DMS153 (cell line): ENCODE measurements at regions not wholly inside any gene's neighbourhood (a gene's known extent, or its start where the extent isn't known, plus 50 kb on each side); places are given as distances from the start of the nearest gene placed in this dataset.
"Not testable (repeated sequence)": the region's sequence is repeated elsewhere in the genome, so short reads cannot be mapped to it uniquely, and the experiment has no call there.

Source experiments
- DNase-seq: peaks from one replicate; lab custom pipeline; 2025; lab: John Stamatoyannopoulos, UW

- DNase-seq: no peak
Measured at GRCh38 chr6:103893141-103893581, 966.6 kb downstream of the HACE1 start.

- no peak for DNase-seq
Measured at GRCh38 chr6:103886951-103887350, 972.8 kb downstream of the HACE1 start.

GRCh38 chr6:103885446-103885845, 974.3 kb downstream of the HACE1 start:
- no peak for DNase-seq

- DNase-seq: no peak
Measured at GRCh38 chr6:103879800-103880199, 979.9 kb downstream of the HACE1 start.

GRCh38 chr6:103875221-103875620, 984.5 kb downstream of the HACE1 start:
- no peak for DNase-seq

GRCh38 chr6:103874575-103874974, 985.1 kb downstream of the HACE1 start:
- DNase-seq: no peak

- DNase-seq: no peak
Measured at GRCh38 chr6:103872678-103873077, 987.0 kb downstream of the HACE1 start.

GRCh38 chr6:103872233-103872632, 987.5 kb downstream of the HACE1 start:
- DNase-seq: no peak

GRCh38 chr6:103870970-103871369, 988.7 kb downstream of the HACE1 start:
- DNase-seq: no peak

- no peak for DNase-seq
Measured at GRCh38 chr6:103862297-103862696, 997.4 kb downstream of the HACE1 start.

GRCh38 chr6:103858003-103858402, 1001.7 kb downstream of the HACE1 start:
- no peak for DNase-seq

GRCh38 chr6:103855750-103856149, 1004.0 kb downstream of the HACE1 start:
- no peak for DNase-seq

GRCh38 chr6:103854059-103854458, 1005.7 kb downstream of the HACE1 start:
- DNase-seq: no peak

- DNase-seq: no peak
Measured at GRCh38 chr6:103838457-103838856, 1021.3 kb downstream of the HACE1 start.

- DNase-seq: no peak
Measured at GRCh38 chr6:103826209-103826608, 1033.5 kb downstream of the HACE1 start.

GRCh38 chr6:103820148-103820547, 1039.6 kb downstream of the HACE1 start:
- DNase-seq: no peak

GRCh38 chr6:103819509-103819908, 1040.2 kb downstream of the HACE1 start:
- DNase-seq: no peak

- no peak for DNase-seq
Measured at GRCh38 chr6:103812970-103813369, 1046.7 kb downstream of the HACE1 start.

GRCh38 chr6:103801901-103802479, 1057.7 kb downstream of the HACE1 start:
- DNase-seq: not testable (repeated sequence)

- no peak for DNase-seq
Measured at GRCh38 chr6:103799971-103800670, 1059.6 kb downstream of the HACE1 start.

- DNase-seq: no peak
Measured at GRCh38 chr6:103798166-103798565, 1061.6 kb downstream of the HACE1 start.

GRCh38 chr6:103797738-103798137, 1062.0 kb downstream of the HACE1 start:
- no peak for DNase-seq

GRCh38 chr6:103791458-103791857, 1068.3 kb downstream of the HACE1 start:
- DNase-seq: no peak

- no peak for DNase-seq
Measured at GRCh38 chr6:103784117-103784516, 1075.6 kb downstream of the HACE1 start.
